NAMALWA (cell line): ENCODE measurements at regions not wholly inside any gene's neighbourhood (a gene's known extent, or its start where the extent isn't known, plus 50 kb on each side); places are given as distances from the start of the nearest gene placed in this dataset.
"Not testable (repeated sequence)": the region's sequence is repeated elsewhere in the genome, so short reads cannot be mapped to it uniquely, and the experiment has no call there.

ENCODE experiments used
- DNase-seq: peaks from one replicate; pipeline ENCODE4 v3.0.0-alpha.2; 2015; ENCODE audit warnings: low spot score

DNA sequence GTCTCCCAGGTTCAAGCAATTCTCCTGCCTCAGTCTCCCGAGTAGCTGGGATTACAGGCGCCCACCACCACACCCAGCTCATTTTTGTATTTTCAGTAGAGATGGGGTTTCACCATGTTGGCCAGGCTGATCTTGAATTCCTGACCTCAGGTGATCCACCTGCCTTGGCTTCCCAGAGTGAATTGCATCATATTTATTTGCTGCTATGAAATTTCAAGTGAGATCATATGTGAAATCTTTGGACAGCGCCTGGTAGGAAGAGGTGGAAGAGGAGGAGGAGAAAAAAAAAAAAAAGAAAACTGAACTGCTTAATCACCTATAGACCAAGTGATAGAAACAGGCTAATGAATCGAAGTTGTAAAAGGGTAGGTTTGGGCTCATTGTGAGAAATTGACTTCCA lies 557.8 kb upstream of the C16orf82 start:
- not testable (repeated sequence) for DNase-seq

DNA sequence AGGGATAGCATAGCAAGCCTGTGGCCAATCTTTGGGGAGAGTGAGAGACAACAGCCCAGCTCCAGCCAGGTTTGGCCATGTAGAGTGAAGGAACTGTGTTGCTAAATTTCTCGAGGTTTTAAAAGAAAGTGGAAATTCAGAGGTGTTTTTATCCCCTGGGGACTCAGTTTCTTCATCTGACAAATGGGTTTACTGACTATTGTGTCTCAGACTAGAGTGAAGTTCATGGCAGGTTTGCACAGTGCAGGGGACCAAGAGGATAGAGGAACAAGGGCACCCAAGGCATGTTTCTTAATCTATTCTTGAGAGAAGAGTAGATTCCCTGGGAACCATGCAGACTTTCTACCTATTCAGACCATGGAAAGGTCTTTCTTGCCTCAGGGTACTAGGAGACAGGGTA lies 555.8 kb upstream of the C16orf82 start:
- DNase-seq = no peak

DNA sequence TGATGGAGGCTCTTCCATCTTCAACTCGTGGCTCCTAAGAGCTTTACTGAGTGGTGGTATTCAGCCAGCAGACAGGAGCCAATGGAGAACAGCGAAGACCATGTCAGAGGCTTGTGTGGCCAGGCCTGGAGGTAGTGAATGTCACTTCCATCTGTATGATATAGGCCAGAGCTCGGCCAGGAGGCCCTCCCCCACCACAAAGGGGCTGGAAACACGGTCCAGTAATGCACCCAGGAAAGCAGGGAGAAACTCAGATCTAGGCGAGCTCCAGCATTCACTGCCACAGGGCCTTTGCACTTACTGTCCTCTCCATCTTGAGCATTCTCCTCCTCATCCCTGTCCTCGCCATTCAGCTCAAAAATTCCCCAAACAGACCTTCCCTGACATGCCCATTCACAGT lies 555.3 kb upstream of the C16orf82 start:
- DNase-seq = no peak

DNA sequence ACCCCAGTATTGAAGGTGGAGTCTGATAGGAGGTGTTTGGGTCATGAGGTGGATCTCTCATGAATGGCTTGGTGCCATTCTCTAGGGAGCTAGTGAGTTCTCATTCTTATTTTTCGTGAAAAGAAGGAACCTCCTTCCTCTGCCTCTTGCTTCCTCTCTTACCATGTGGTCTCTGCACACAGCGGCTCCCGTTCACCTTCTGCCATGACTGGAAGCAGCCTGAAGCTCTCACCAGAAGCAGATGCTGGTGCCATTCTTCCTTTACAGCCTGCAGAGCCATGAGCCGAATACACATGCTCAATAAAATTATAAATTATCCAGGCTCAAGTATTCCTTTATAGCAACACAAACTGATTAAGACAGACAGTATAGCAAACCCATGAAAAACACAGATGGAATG lies 545.1 kb upstream of the C16orf82 start:
- DNase-seq = no peak

DNA sequence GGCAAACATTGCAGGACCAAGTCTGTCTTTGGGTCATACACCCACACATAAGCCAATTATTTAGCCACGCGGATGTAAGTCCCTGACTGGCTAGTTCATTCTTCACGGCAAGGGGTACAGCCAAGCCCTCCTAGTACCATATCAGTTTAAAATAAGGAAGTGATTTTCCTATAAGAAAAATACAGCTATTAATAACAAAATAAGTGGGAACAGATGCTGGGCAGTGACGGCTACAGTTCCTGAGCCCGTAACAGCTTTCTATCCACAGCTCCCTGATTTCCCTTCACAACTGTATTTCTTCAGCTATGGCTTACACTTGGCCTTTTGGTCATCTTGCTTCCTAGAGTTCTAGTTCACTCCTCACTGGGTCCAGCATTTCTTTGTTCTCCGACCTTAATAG lies 542.4 kb upstream of the C16orf82 start:
- DNase-seq = no peak

DNA sequence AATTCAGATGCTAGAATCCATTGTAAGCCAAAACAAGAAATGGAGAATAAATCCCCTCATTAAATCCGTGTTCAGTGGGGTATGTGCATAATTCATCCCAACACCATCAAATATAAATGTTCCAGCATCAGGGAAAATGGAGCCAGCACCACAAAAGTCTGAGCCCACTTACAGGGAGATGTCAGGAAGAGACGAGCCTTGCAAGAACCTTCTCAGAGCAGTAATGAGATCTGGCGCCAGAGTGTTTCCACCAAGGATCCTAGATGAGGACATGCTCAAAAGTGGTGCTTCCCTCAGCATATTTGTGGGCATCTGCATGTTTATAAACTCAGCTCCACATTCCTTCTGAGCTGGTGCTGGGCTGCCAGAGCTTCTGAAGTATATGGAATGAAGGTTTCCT lies 541.9 kb upstream of the C16orf82 start:
- DNase-seq = no peak

DNA sequence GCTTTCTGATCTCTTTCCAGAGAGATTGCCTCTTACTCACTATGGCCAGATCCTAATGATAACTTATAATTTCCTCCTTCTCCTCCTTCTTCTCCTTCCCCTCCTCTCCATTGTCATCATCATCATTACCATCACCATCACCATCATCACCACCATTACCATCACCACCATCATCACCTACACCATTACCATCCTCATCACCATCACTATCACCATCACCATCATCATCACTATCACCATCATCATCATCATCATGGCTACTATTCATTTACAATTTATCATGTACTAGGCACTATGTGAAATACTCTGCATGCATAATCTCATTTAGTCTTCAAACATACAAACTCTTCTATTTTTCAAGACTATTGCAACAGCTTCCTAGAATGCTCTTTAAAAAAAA lies 540.9 kb upstream of the C16orf82 start:
- no peak for DNase-seq

DNA sequence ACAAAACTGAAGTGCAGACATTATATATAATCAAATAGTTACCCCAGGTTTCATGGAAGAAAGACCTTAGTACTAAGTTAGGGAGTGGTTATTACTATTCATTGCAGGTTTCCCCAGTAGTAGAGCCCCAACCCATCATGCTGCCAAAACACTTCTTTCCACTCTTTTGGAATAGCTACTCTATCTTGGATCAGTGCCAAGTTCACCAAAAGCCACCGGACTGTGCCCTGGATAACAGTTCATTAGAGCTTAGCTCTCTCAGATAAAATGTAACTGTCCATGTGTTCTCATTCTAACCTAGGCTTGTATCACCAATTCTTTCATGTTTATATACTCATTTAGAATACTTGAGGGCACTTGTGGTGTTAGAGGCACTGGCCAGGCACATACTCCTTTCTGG lies 540.1 kb upstream of the C16orf82 start:
- no peak for DNase-seq

DNA sequence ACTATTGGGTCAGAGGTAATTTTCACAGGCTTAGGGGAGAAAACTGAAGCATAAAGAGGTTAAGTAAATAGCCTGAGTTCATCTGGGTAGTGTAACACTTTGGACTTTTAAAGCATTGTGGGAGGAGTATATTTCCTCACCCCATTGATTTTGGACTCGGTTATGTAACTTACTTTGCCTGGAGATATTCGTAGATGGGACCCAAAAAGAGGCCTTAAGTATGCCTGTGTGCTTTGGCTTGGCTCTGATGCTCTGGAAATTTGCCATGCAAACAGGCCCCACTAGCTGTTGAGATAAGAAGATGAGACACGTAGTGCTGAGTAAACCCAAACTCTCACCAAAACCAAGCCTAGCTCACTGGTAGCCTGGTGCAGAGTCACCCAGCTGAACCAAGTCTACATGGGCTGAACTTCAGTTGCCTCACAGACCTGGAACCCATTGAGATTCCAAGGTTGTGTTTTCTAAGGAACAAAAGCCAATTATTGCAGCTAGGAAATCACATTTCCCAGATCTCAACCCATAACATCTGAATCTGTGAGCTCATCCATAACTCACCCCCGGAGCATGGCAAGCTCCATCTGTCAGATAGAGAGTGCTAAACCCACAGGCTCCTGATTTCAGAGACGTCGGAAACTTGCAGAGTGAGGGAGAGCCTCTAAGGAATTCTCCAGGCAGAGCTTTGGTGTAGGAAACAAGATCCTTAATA lies 536.0 kb upstream of the C16orf82 start:
- no peak for DNase-seq

DNA sequence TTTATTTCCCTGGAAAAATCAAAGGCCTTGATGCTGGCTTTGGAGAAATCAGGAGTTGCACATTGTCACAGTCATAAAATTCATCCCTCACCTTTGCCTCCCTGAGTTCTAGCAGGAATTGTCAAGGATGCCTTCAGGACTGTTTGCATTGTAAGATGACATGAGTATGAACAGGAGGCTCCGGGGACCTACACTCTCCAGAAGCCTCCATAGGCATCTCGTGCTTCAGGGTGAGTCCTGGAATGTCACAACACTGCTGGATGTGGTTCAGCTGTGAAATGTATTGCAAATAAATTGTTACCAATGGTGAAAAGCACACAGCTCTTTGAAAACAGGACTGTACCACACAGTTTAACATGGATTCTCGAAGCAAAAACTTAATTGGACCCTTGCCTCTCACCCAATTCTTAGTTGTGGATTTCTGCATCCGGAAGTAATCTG lies 535.4 kb upstream of the C16orf82 start:
- no peak for DNase-seq

DNA sequence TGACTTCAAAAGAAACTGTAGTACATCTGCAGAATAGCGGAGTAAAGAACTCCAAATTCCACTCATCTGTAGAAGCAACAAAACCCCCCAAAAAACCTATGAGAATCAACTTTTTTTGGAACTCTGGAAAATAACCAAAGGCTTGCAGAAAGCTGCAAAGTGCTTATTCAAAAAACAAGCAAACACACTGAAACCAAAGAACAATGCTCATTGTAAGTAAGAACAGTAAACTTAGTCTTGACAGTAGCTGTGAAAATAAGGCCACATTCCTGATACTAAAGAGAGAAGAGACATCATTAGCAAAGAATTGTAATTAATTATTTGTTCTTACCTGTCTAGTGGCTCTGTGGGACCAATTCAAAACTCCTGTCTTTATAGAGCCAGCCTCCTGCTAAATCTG lies 534.3 kb upstream of the C16orf82 start:
- DNase-seq = no peak

DNA sequence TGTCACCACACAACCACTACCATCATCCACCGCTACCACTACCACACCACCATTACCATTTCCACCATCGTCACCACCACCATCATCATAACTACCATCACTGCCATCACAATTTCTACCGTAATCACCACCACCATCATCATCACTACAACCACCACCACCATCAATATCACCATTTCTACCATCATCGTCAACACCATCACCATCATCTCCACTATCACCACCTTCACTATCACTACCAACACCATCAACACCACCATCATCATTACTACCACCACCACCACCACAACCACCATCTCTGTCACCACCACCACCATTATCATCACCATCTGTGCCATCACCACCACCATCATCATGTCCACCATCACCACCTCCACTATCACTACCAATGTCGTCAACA lies 524.5 kb upstream of the C16orf82 start:
- DNase-seq = no peak

DNA sequence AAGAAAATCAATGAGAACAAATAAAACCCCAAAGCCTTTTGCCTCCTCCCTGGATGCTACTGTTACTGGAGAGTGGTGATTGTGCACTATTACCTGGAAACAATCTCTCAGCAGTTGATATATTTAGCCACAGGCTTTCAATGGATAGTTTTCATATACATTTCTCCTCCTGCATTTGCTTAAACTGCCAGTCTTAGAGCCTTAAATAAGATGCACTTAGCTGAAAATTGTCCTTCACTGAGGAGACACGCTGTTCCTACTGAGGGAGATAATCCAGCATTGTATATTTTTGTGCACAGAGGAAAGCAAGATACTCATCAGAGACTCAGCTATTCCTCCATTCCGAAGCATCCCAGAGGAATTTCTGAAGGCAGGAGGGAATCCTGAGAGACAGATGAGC lies 520.2 kb upstream of the C16orf82 start:
- no peak for DNase-seq

DNA sequence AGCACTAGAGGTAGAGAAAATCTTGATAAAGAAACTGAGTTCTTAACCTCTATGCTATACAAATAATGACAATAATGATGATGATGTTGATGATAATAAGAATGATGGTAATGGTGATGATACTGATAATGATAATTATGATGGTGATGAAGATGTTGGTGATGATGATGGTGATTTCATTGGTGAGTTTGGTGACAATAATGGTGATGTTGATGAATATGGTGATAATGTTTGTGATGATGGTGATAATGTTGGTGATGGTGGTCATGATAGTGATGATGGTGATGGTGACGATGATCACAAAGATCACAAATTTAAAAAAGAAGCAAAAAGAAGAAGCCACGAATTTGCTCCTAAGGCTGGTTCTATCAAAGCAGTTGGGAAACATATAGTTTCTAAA lies 519.0 kb upstream of the C16orf82 start:
- DNase-seq = no peak

DNA sequence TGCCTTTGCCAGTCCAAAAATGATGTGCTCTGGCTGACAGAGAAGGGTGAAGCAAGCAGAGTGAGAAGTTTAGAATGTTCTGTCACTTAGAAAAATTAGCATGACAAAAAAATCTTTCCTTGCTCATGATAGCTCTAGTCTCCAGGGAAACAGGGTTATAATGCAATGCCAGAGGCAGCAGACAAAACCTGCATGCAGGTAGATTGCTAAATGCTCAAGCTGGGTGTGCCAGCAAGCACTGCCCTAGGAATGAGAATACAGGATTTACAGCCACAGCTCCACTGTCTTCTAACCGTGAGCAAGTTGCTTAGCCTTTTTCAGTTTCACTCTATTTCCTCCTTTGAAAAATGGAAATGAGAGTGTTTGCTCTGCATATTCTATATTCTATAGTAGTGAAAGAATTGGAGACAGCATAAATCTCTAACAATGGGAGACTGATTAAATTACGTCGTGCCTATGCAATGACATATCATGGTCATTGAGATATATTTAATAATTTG lies 516.6 kb upstream of the C16orf82 start:
- no peak for DNase-seq

DNA sequence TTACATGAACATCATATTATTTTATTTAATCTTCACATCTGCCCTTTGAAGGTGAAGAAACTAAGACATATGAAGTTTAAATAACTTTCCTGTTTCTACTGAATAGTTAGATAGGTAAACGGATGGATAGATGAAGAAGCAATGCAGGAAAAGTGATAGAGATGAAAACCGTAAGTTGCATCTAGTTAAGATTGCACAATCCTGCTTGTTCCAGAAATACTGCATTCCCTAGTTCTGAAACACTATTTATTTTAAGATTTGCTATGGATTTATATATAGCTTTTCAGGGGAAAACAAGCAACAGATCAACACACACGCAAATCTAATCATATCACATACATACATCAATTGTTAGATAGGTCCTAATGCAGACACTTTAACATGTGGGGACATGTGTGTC lies 512.7 kb upstream of the C16orf82 start:
- DNase-seq = no peak

DNA sequence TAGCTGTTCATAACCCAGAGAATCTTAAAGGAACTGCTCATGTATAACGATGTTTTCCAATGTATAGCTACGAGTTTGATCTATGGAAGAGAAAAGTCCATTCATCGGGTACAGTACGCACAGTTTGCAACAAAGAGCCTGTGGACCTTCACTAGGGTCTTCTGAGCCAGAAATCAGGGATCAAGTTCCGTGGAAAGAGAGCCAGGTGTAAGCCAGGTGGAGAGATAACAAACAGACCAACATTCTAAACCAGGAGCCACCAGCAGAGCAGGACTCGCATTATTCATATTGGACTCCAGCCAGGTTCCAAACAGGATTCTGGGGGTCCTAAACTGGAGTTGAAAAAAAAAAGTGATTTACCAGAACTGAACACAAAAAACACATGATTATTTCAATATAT lies 505.4 kb upstream of the C16orf82 start:
- DNase-seq = no peak

DNA sequence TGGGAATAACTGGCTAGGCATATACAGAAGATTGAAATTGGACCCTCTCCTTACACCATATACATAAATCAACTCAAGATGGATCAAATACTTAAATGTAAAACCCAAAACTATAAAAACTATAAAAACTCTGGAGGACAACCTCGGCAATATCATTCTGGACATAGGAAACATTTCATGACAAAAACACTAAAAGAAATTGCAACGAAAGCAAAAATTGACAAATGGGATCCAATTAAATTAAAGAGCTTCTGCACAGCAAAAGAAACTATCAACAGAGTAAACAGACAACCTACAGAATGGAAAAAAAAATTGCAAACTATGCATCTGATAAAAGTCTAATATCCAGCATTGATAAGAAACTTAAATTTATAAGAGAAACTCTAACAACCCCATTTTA lies 503.7 kb upstream of the C16orf82 start:
- DNase-seq = no peak

DNA sequence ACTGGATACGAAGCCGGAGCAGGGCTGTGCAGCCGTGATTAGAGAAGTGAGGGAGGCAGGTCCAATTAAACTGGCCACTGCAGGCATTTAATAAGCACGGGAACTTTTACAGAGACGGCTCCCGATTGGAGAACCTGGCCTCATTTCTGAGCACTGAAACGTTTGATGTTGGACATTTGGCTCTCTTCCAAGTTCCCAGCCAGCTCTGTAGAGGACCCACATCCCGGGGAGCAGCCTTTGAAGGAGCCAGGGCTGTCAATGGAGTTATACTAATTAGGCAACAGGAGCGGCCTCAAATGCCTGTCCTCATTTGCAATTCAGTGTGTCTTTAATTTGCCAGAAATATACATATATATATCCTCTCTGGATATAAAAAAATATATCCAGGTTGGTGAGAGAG lies 499.4 kb upstream of the C16orf82 start:
- no peak for DNase-seq

DNA sequence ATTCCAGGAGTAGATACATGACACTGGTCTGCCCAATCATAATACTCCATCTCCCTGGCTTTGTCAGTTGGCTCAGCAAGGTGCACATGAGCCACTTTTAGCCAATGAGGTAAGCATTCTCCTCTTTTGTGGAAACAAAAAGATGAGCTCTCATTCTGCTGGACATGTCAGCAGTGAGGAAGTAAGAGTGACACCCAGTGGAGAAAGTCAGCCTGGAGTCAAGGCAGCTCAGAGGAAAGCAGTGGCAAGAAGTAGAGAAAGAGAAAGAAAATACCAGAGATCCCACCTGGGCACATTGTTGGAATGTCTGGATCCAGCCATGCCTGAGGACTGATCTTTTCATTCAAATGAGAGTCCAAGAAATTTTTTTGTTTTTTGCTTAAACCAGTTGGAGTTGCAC lies 496.9 kb upstream of the C16orf82 start:
- DNase-seq = peak; percentile 39

DNA sequence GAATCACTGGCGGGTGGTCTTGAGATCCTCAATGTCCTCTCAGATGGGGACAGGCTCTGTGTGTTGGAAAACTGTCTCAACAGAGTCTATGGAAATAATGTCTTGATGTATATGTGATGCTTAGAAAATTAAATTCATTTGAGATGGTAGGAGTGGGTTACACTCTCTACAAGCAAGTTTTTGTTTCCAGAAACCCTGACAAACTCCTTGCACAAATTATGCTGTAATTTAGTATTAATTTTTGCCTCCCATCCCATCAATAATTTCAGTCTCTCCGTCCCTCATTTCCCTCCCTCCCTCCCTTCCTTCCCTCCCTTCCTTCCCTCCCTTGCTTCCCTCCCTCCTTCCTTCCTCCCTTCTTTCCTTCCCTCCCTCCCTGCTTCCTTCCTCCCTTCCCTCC lies 488.0 kb upstream of the C16orf82 start:
- DNase-seq = no peak

DNA sequence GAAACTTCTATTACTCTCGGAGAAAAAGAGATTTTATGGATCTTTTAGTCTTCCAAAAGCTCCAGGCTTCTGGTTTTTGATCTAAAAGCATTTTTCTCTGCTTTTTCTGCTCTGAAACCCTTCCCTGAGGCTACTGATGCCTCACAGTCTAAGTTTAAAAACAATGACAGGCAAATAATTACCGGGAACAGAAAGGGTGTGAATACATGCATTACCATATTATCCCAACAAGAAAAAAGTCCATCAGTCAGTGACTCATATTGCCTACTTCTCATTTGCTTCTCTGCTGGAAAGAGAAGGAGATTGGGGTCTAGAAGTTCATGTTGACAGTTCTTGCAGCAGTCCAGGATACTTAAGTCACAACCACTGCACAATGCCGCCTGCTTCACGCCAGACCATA lies 482.9 kb upstream of the C16orf82 start:
- no peak for DNase-seq

DNA sequence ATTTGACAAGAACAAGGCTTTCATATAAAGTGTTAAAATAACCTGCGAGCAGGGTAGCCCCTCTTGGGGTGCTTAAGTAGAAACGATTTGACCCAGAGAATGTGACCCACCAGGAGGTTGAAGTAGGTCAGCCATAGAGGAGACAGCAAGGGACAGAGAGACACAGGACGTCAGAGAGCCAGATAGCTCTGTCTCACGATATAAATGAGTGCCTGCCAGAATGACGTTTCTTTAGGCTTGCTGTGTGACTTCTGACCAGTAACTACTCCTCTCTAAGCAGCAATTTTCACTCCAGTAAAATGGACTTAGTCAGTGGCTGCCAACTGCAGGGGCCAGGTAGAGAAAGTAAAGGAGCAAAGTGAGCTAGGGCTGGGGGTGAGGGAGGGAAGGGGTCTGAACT lies 473.0 kb upstream of the C16orf82 start:
- no peak for DNase-seq

DNA sequence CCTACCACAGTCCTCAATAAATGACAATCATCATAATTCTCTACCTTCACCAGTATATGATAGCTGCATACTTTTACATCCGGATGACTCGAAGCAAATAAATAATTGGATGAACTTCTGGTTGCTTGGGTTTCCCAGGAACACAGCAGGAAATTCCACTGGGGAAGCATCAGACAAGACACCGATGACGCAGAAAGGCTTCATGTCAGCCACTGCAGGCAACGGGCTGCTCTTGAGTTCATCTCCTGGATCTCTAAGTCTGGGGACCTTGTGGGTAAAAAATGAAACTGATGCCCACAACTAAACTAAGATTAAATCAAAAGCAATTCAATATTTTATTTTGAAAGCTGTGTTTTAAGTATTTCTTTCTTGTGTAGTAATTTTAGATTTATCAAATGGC lies 472.1 kb upstream of the C16orf82 start:
- no peak for DNase-seq

DNA sequence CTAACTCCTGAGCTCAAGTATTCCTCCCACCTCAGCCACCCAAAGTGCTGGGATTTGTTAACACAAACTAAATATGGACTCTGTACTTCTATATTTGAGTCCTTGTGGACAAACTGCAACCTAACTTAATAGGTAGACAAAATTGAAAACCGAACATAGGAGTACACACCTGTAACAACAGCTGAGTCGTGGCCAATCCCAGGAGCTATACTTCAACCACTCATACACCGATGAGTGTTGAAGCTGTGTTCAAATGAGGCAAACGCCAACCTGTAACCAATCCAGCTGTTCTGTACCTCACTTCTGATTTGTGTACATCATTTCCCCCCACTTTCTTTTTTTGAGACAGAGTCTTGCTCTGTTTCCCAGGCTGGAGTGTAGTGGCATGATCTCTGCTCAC lies 471.5 kb upstream of the C16orf82 start:
- DNase-seq = no peak
